GM23338 (cell line): ENCODE measurements at regions not wholly inside any gene's neighbourhood (a gene's known extent, or its start where the extent isn't known, plus 50 kb on each side); places are given as distances from the start of the nearest gene placed in this dataset.
A peak's percentile ranks its signal among the peaks of the same experiment; 100 is the strongest.

Source experiments
- ATAC-seq: fragments of 200-7000 bp; cut with Tn5 transposase; 3 replicates; pipeline ENCODE4 v1.9.1; 2020
- DNase-seq: peaks from one replicate; pipeline ENCODE4 v3.0.0-alpha.2; 2015; ENCODE audit warnings: low spot score
- H2AFZ ChIP-seq: fragments of 200-600 bp; sonication (generic); 2 replicates; pipeline ENCODE4 v1.8.0; 2016; ENCODE audit warnings: antibody characterized with exemption, mild to moderate bottlenecking, moderate library complexity
- H3F3A ChIP-seq: fragments of 200-600 bp; sonication (generic); replicated peaks from 2 replicates; pipeline ENCODE4 v1.8.0; 2017; ENCODE audit warnings: antibody characterized with exemption, mixed run types, low read depth
- H3K27ac ChIP-seq: fragments of 200-600 bp; sonication (generic); 2 replicates; pipeline ENCODE4 v1.6.1; 2016; ENCODE audit warnings: low read depth
- H3K27me3 ChIP-seq: fragments of 200-600 bp; sonication (generic); 2 replicates; pipeline ENCODE4 v1.8.0; 2016; ENCODE audit warnings: mild to moderate bottlenecking, mixed run types, moderate library complexity; ENCODE audit not compliant: insufficient read depth
- H3K36me3 ChIP-seq: fragments of 200-600 bp; sonication (generic); 2 replicates; pipeline ENCODE4 v1.8.0; 2016; ENCODE audit warnings: mild to moderate bottlenecking; ENCODE audit not compliant: insufficient read depth
- H3K4me1 ChIP-seq: fragments of 200-600 bp; sonication (generic); 2 replicates; pipeline ENCODE4 v1.8.0; 2016; ENCODE audit warnings: mild to moderate bottlenecking, moderate library complexity; ENCODE audit not compliant: insufficient read depth
- H3K4me2 ChIP-seq: fragments of 200-600 bp; sonication (generic); 2 replicates; pipeline ENCODE4 v1.7.1; 2017; ENCODE audit warnings: mixed run types
- H3K4me3 ChIP-seq: fragments of 200-600 bp; sonication (generic); 2 replicates; pipeline ENCODE4 v1.6.1; 2016; ENCODE audit warnings: mixed run types
- H3K79me2 ChIP-seq: fragments of 200-600 bp; sonication (generic); replicated peaks from 2 replicates; pipeline ENCODE4 v1.8.0; 2017; ENCODE audit warnings: mild to moderate bottlenecking; ENCODE audit not compliant: insufficient read depth
- H3K9me2 ChIP-seq: fragments of 200-600 bp; sonication (generic); 2 replicates; pipeline ENCODE4 v1.8.0; 2017; ENCODE audit not compliant: insufficient read depth
- H4K20me1 ChIP-seq: fragments of 200-600 bp; sonication (generic); replicated peaks from 2 replicates; pipeline ENCODE4 v1.8.0; 2017; ENCODE audit warnings: mild to moderate bottlenecking; ENCODE audit not compliant: insufficient read depth
- H3K27ac Mint-ChIP-seq: 2 replicates; pipeline ENCODE4 v1.8.0; 2020; ENCODE audit warnings: inconsistent platforms, mild to moderate bottlenecking, moderate library complexity, mixed read lengths
- H3K27me3 Mint-ChIP-seq: 3 replicates; pipeline ENCODE4 v1.8.0; 2022; ENCODE audit warnings: low read depth, mild to moderate bottlenecking, moderate library complexity, mixed read lengths, inconsistent platforms; ENCODE audit not compliant: insufficient read depth, poor library complexity
- H3K36me3 Mint-ChIP-seq: 3 replicates; pipeline ENCODE4 v1.8.0; 2021; ENCODE audit warnings: low read depth, mild to moderate bottlenecking, inconsistent platforms, moderate library complexity, mixed read lengths
- H3K4me1 Mint-ChIP-seq: 3 replicates; pipeline ENCODE4 v1.8.0; 2020; ENCODE audit warnings: mild to moderate bottlenecking, inconsistent platforms, mixed read lengths
- H3K4me3 Mint-ChIP-seq: 3 replicates; pipeline ENCODE4 v1.8.0; 2021; ENCODE audit warnings: moderate library complexity, mild to moderate bottlenecking, inconsistent platforms, mixed read lengths
- H3K9me3 Mint-ChIP-seq: 3 replicates; pipeline ENCODE4 v1.8.0; 2020; ENCODE audit warnings: moderate library complexity, mild to moderate bottlenecking, inconsistent platforms, mixed read lengths
- CTCF ChIP-seq, 2 experiments: fragments of 200-600 bp in 1 of 2; sonication (generic) in 1 of 2; conservative IDR thresholded peaks; 2 replicates each; pipeline versions ENCODE4 v1.5.1 to v1.6.1; 2016 to 2017; ENCODE audit warnings: antibody characterized with exemption in 2 of 2, low read depth in 2 of 2, mild to moderate bottlenecking in 2 of 2, moderate library complexity in 1 of 2
- EZH2phosphoT487 ChIP-seq: fragments of 200-600 bp; sonication (generic); IDR thresholded peaks from one replicate; pipeline ENCODE4 v1.8.1; 2018; ENCODE audit warnings: antibody characterized with exemption; ENCODE audit not compliant: unreplicated experiment
- JUNB ChIP-seq: IDR thresholded peaks from one replicate; pipeline ENCODE4 v1.6.1; 2016; ENCODE audit warnings: antibody characterized with exemption; ENCODE audit not compliant: unreplicated experiment
- NANOG ChIP-seq: IDR thresholded peaks from 2 replicates; pipeline ENCODE4 v1.6.1; 2016; ENCODE audit warnings: antibody characterized with exemption, borderline replicate concordance
- STAT1 ChIP-seq: IDR thresholded peaks from one replicate; pipeline ENCODE4 v1.6.1; 2016; ENCODE audit warnings: antibody characterized with exemption; ENCODE audit not compliant: unreplicated experiment
- ZNF331 ChIP-seq: fragments of 250-450 bp; sonication (Bioruptor Pico); IDR thresholded peaks from 2 replicates; pipeline ENCODE4 v1.5.0; 2020; ENCODE audit warnings: low read depth, mild to moderate bottlenecking, moderate library complexity
- ZNF462 ChIP-seq: fragments of 250-450 bp; sonication (Bioruptor Pico); IDR thresholded peaks from 2 replicates; pipeline ENCODE4 v1.5.0; 2020; ENCODE audit warnings: mild to moderate bottlenecking, moderate library complexity
- TF ChIP-seq, protein P1 (sequence below): IDR thresholded peaks from 2 replicates; pipeline ENCODE4 v1.6.1; 2016; ENCODE audit warnings: antibody characterized with exemption

- H3K4me1 Mint-ChIP-seq, result no peaks in the 10 kb centered on the region
- H3K4me3 ChIP-seq, result no peak overlapping the region
- no peaks in the 10 kb centered on the region for H3K27me3 ChIP-seq
- no peak overlapping the region for H2AFZ ChIP-seq
- H3K79me2 ChIP-seq, result no peaks in the 10 kb centered on the region
- ATAC-seq (no peak), DNase-seq (peak; percentile 12)
- no peak overlapping the region for H3K4me3 Mint-ChIP-seq
- H3K4me1 ChIP-seq, result no peaks in the 10 kb centered on the region
- H3K4me2 ChIP-seq, result no peak overlapping the region
- H3K9me2 ChIP-seq, result peaks cover 12% of the 10 kb centered on the region
- no peaks in the 10 kb centered on the region for H3F3A ChIP-seq
- no peaks in the 10 kb centered on the region; the same call in 2 of the 3 replicates for H3K9me3 Mint-ChIP-seq
- H3K27ac ChIP-seq, result no peak overlapping the region
- no peaks in the 10 kb centered on the region for H3K27me3 Mint-ChIP-seq
- H4K20me1 ChIP-seq, result no peaks in the 10 kb centered on the region
- no peak for TF ChIP-seq CTCF (conservative IDR thresholded peaks at IDR 0.05; ENCODE audit: low read depth in 2 of 2)
- TF ChIP-seq ZNF462, result no peak
- TF ChIP-seq, protein P1, sequence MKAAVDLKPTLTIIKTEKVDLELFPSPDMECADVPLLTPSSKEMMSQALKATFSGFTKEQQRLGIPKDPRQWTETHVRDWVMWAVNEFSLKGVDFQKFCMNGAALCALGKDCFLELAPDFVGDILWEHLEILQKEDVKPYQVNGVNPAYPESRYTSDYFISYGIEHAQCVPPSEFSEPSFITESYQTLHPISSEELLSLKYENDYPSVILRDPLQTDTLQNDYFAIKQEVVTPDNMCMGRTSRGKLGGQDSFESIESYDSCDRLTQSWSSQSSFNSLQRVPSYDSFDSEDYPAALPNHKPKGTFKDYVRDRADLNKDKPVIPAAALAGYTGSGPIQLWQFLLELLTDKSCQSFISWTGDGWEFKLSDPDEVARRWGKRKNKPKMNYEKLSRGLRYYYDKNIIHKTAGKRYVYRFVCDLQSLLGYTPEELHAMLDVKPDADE, result no peak
- TF ChIP-seq NANOG, result no peak
- TF ChIP-seq STAT1, result no peak
- TF ChIP-seq EZH2phosphoT487, result no peak
- no peak for TF ChIP-seq JUNB
- no peak for TF ChIP-seq ZNF331
- no peak overlapping the region for H3K27ac Mint-ChIP-seq
- no peaks in the 10 kb centered on the region for H3K36me3 Mint-ChIP-seq
- H3K36me3 ChIP-seq, result no peaks in the 10 kb centered on the region
These were observed 264.8 kb downstream of the KIF20B start for GRCh38 chr10:89966211-89966610.
